ENCODE measurements at regions not wholly inside any gene's neighbourhood (a gene's known extent, or its start where the extent isn't known, plus 50 kb on each side); places are given as distances from the start of the nearest gene placed in this dataset.
"Not testable (repeated sequence)": the region's sequence is repeated elsewhere in the genome, so short reads cannot be mapped to it uniquely, and the experiment has no call there.

- H3K4me3 ChIP-seq (ENCODE audit: low read depth, low read length), result no peak overlapping the region
- DNase-seq (ENCODE audit: low read depth), result no peak
- no peak for TF ChIP-seq CTCF (IDR thresholded peaks at IDR 0.05; ENCODE audit: insufficient read depth, low read depth, low read length)
These were observed 317.1 kb downstream of the ZIC4 start for GRCh38 chr3:147089286-147089685.

- not testable (repeated sequence) for H3K4me3 ChIP-seq (ENCODE audit: low read depth, low read length); DNase-seq (ENCODE audit: low read depth)
These were observed 346.8 kb downstream of the ZIC4 start for GRCh38 chr3:147059500-147059899.

- DNase-seq (ENCODE audit: low read depth), result no peak
- TF ChIP-seq CTCF (IDR thresholded peaks at IDR 0.05; ENCODE audit: insufficient read depth, low read depth, low read length), result no peak
- no peak overlapping the region for H3K4me3 ChIP-seq (ENCODE audit: low read depth, low read length)
These were observed 356.5 kb downstream of the ZIC4 start for GRCh38 chr3:147049821-147050220.

GRCh38 chr3:147049305-147049704 lies 357.0 kb downstream of the ZIC4 start:
- DNase-seq (ENCODE audit: low read depth), result no peak
- no peak overlapping the region for H3K4me3 ChIP-seq (ENCODE audit: low read depth, low read length)
- TF ChIP-seq CTCF (IDR thresholded peaks at IDR 0.05; ENCODE audit: insufficient read depth, low read depth, low read length), result no peak

GRCh38 chr3:147046916-147047315 lies 359.4 kb downstream of the ZIC4 start:
- DNase-seq (ENCODE audit: low read depth), result no peak
- no peak for TF ChIP-seq CTCF (IDR thresholded peaks at IDR 0.05; ENCODE audit: insufficient read depth, low read depth, low read length)
- no peak overlapping the region for H3K4me3 ChIP-seq (ENCODE audit: low read depth, low read length)

GRCh38 chr3:147038481-147038880 lies 367.9 kb downstream of the ZIC4 start:
- TF ChIP-seq CTCF (IDR thresholded peaks at IDR 0.05; ENCODE audit: insufficient read depth, low read depth, low read length), result no peak
- peak; percentile 55 for DNase-seq (ENCODE audit: low read depth)
- no peak overlapping the region for H3K4me3 ChIP-seq (ENCODE audit: low read depth, low read length)

- no peak for TF ChIP-seq CTCF (IDR thresholded peaks at IDR 0.05; ENCODE audit: insufficient read depth, low read depth, low read length)
- H3K4me3 ChIP-seq (ENCODE audit: low read depth, low read length), result no peak overlapping the region
- no peak for DNase-seq (ENCODE audit: low read depth)
These were observed 372.0 kb downstream of the ZIC4 start for GRCh38 chr3:147034359-147034758.

Data from fibroblast of villous mesenchyme (primary cell).